Upper lobe of left lung (tissue), 6 donors: ENCODE measurements at regions not wholly inside any gene's neighbourhood (a gene's known extent, or its start where the extent isn't known, plus 50 kb on each side); places are given as distances from the start of the nearest gene placed in this dataset.

Experiments
- ATAC-seq, 2 donors: fragments of 200-7000 bp; cut with Tn5 transposase; one replicate each; pipeline ENCODE4 v1.9.1; 2022; ENCODE audit warnings: mild to moderate bottlenecking in 2 of 2, moderate library complexity in 2 of 2; ENCODE audit not compliant: low FRiP score in 2 of 2
- DNase-seq, 2 donors: peaks; one replicate each; pipeline ENCODE4 v3.0.0-alpha.2; 2019 to 2020
- H3K27ac ChIP-seq, 4 donors: fragments of 200-600 bp; sonication (generic); one replicate each; pipeline ENCODE4 v1.5.1; 2016 to 2019
- H3K27me3 ChIP-seq, 4 donors: fragments of 200-600 bp; sonication (generic); one replicate each; pipeline ENCODE4 v1.5.1; 2017 to 2019
- H3K36me3 ChIP-seq, 4 donors: fragments of 200-600 bp; sonication (generic); one replicate each; pipeline ENCODE4 v1.5.1; 2016 to 2019
- H3K4me1 ChIP-seq, 4 donors: fragments of 200-600 bp; sonication (generic); one replicate each; pipeline ENCODE4 v1.5.1; 2018 to 2019
- H3K4me3 ChIP-seq, 4 donors: fragments of 200-600 bp; sonication (generic); one replicate each; pipeline ENCODE4 v1.5.1; 2017 to 2019; ENCODE audit warnings: mild to moderate bottlenecking in 2 of 4, moderate library complexity in 1 of 4
- H3K9me3 ChIP-seq, 4 donors: fragments of 200-600 bp; sonication (generic); one replicate each; pipeline ENCODE4 v1.5.1; 2018 to 2019
- EP300 ChIP-seq, 4 donors: sonication (generic); formaldehyde crosslinking; IDR thresholded peaks; one replicate each; pipeline ENCODE4 v1.5.1; 2017; ENCODE audit warnings: antibody characterized with exemption in 4 of 4, control low read depth in 2 of 4
- POLR2A ChIP-seq, 4 donors: fragments of 450-650 bp; IDR thresholded peaks; one replicate each; pipeline ENCODE4 v1.5.1; 2016 to 2017; ENCODE audit warnings: antibody characterized with exemption in 4 of 4, mild to moderate bottlenecking in 2 of 4
- POLR2AphosphoS5 ChIP-seq, 2 donors: sonication (generic); formaldehyde crosslinking; IDR thresholded peaks; one replicate each; pipeline ENCODE4 v1.5.1; 2017; ENCODE audit warnings: antibody characterized with exemption in 2 of 2
- WGBS, 2 donors: methylation state at CpG; one replicate each; pipeline ENCODE4 v1.1.5; 2017 to 2018; 5-methylcytosine and 5-hydroxymethylcytosine counted together
- TF ChIP-seq, protein P1 (sequence below), 6 experiments: fragments of 450-650 bp in 4 of 6; fragments of 200-600 bp in 2 of 6; sonication (generic) in 2 of 6; IDR thresholded peaks; one replicate each; pipeline ENCODE4 v1.5.1; 2016 to 2019; ENCODE audit warnings: antibody characterized with exemption in 6 of 6
- donor health status: DM: no; HTN: no; CAD: no; lungs with moderate emphysema.
- donor health status: DM: no; HTN: yes; CAD: no; lungs with severe emphysema.

DNA sequence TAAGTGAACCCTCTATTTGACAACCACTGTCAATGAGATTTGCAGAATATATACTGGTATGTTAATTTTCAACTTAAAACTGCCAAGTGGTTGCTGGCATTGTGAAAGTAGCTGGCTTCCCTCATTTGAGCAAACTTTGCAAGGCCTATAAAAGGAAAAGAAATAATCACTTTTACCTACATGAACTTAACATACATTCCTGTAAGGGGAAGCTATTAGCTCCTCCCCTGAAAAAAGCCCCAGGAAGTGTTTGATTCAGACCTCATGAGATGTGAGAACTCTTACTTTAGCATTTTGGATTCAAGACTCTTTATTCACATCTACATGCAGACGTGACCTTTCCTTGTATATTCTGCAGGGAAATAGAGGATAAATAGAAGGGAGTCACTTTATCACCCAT is 175.6 kb downstream of the OTUD1 start:
- no peaks in the 10 kb centered on the region for H3K36me3 ChIP-seq
- H3K27ac ChIP-seq: no peak overlapping the region
- H3K4me1 ChIP-seq: no peaks in the 10 kb centered on the region
- DNase-seq: no peak
- H3K27me3 ChIP-seq: no peaks in the 10 kb centered on the region
- 72 to 75% methylated on average over 1 of the region's 1 CpG for WGBS, 2 donors
- H3K4me3 ChIP-seq: no peak overlapping the region
- H3K9me3 ChIP-seq: no peaks in the 10 kb centered on the region
- TF ChIP-seq, protein P1, sequence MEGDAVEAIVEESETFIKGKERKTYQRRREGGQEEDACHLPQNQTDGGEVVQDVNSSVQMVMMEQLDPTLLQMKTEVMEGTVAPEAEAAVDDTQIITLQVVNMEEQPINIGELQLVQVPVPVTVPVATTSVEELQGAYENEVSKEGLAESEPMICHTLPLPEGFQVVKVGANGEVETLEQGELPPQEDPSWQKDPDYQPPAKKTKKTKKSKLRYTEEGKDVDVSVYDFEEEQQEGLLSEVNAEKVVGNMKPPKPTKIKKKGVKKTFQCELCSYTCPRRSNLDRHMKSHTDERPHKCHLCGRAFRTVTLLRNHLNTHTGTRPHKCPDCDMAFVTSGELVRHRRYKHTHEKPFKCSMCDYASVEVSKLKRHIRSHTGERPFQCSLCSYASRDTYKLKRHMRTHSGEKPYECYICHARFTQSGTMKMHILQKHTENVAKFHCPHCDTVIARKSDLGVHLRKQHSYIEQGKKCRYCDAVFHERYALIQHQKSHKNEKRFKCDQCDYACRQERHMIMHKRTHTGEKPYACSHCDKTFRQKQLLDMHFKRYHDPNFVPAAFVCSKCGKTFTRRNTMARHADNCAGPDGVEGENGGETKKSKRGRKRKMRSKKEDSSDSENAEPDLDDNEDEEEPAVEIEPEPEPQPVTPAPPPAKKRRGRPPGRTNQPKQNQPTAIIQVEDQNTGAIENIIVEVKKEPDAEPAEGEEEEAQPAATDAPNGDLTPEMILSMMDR (IDR thresholded peaks at IDR 0.05): no peak
- TF ChIP-seq EP300 (IDR thresholded peaks at IDR 0.05) (no peak), POLR2AphosphoS5 (IDR thresholded peaks at IDR 0.05) (no peak), POLR2A (IDR thresholded peaks at IDR 0.05) (no peak)
- no peak for ATAC-seq

DNA sequence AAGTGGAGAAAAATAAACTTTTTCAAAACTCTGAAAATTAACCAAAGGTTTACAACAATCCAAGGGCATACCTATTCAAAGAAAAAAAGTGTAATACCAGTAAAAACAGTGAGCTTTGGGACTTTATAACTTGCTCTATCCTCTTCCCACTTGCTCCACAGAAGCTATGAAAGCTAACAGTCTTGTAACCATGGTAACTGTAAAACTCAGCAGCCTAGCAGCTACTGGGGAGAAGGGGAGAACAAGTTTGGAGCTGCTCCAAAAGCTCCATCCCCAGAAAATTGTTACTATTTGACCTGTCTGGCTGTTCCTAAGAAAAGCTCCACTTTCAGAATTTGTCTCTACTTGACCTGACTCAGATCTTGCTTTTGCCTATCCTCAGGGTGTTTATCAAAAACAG is 191.5 kb downstream of the OTUD1 start:
- Histone ChIP-seq H3K4me1 (no peaks in the 10 kb centered on the region), H3K36me3 (no peaks in the 10 kb centered on the region), H3K4me3 (no peak overlapping the region), H3K9me3 (peaks cover 0 to 15% (median 5%) of the 10 kb centered on the region in 4 donors), H3K27ac (no peak overlapping the region), H3K27me3 (no peaks in the 10 kb centered on the region)
- no peak for TF ChIP-seq POLR2A (IDR thresholded peaks at IDR 0.05)
- DNase-seq (no peak), ATAC-seq (no peak)

- ATAC-seq (no peak), DNase-seq (no peak)
- WGBS, 2 donors: 54 to 64% methylated on average over 3 of the region's 3 CpGs
- Histone ChIP-seq H3K27me3 (no peaks in the 10 kb centered on the region), H3K4me1 (no peaks in the 10 kb centered on the region), H3K36me3 (no peaks in the 10 kb centered on the region), H3K27ac (no peak overlapping the region), H3K4me3 (no peak overlapping the region), H3K9me3 (peaks cover 0 to 15% (median 5%) of the 10 kb centered on the region in 4 donors)
- no peak for TF ChIP-seq EP300 (IDR thresholded peaks at IDR 0.05)
- TF ChIP-seq POLR2A (IDR thresholded peaks at IDR 0.05): no peak
- TF ChIP-seq, protein P1 (IDR thresholded peaks at IDR 0.05): no peak
- TF ChIP-seq POLR2AphosphoS5 (IDR thresholded peaks at IDR 0.05): no peak
Observed at GRCh38 chr10:23630885-23631284, 192.0 kb downstream of the OTUD1 start.

GRCh38 chr10:23643111-23643780 is 204.4 kb downstream of the OTUD1 start:
- DNase-seq (peak in 1 of 2 donors; percentile 31), ATAC-seq (peak; percentile 22 to 93)
- Histone ChIP-seq H3K36me3 (no peaks in the 10 kb centered on the region), H3K4me1 (no peaks in the 10 kb centered on the region), H3K27ac (no peak overlapping the region), H3K9me3 (no peaks in the 10 kb centered on the region), H3K27me3 (no peaks in the 10 kb centered on the region), H3K4me3 (no peak overlapping the region)
- WGBS, 2 donors: 58 to 59% methylated on average over 4 of the region's 4 CpGs
- peak in 1 of 4 donors; percentile 23 for TF ChIP-seq EP300 (IDR thresholded peaks at IDR 0.05)
- TF ChIP-seq, protein P1 (IDR thresholded peaks at IDR 0.05): peak in 1 of 6 experiments; percentile 19
- no peak for TF ChIP-seq POLR2A (IDR thresholded peaks at IDR 0.05)
- TF ChIP-seq POLR2AphosphoS5 (IDR thresholded peaks at IDR 0.05): no peak

GRCh38 chr10:23648618-23649017 is 209.7 kb downstream of the OTUD1 start:
- Histone ChIP-seq H3K9me3 (no peaks in the 10 kb centered on the region), H3K27me3 (no peaks in the 10 kb centered on the region), H3K4me1 (no peaks in the 10 kb centered on the region), H3K27ac (no peak overlapping the region), H3K4me3 (no peak overlapping the region), H3K36me3 (no peaks in the 10 kb centered on the region)
- WGBS, 2 donors: 57 to 79% methylated on average over 2 of the region's 2 CpGs
- DNase-seq (no peak), ATAC-seq (no peak)
- TF ChIP-seq, protein P1 (IDR thresholded peaks at IDR 0.05): no peak
- no peak for TF ChIP-seq POLR2A (IDR thresholded peaks at IDR 0.05)
- TF ChIP-seq EP300 (IDR thresholded peaks at IDR 0.05): no peak
- TF ChIP-seq POLR2AphosphoS5 (IDR thresholded peaks at IDR 0.05): no peak
